Suprapubic skin (tissue), 3 donors: ENCODE measurements at regions not wholly inside any gene's neighbourhood (a gene's known extent, or its start where the extent isn't known, plus 50 kb on each side); places are given as distances from the start of the nearest gene placed in this dataset.

ENCODE experiments used
- CTCF ChIP-seq, 2 donors: fragments of 200-600 bp in 1 of 2; fragments of 450-650 bp in 1 of 2; sonication (generic) in 1 of 2; IDR thresholded peaks; one replicate each; pipeline ENCODE4 v1.5.1; 2016 to 2019; ENCODE audit warnings: antibody characterized with exemption in 2 of 2, mild to moderate bottlenecking in 1 of 2, moderate library complexity in 1 of 2
- POLR2A ChIP-seq, 2 donors: fragments of 450-650 bp; IDR thresholded peaks; one replicate each; pipeline ENCODE4 v1.6.1; 2017; ENCODE audit warnings: antibody characterized with exemption in 2 of 2, mild to moderate bottlenecking in 2 of 2, moderate library complexity in 2 of 2

- no peak for TF ChIP-seq CTCF (IDR thresholded peaks at IDR 0.05)
- TF ChIP-seq POLR2A (IDR thresholded peaks at IDR 0.05) = no peak
Observed at GRCh38 chr20:6898928-6899327, 131.4 kb downstream of the BMP2 start.
